HG03565 (cell line): ENCODE measurements at regions not wholly inside any gene's neighbourhood (a gene's known extent, or its start where the extent isn't known, plus 50 kb on each side); places are given as distances from the start of the nearest gene placed in this dataset.
A peak's percentile ranks its signal among the peaks of the same experiment; 100 is the strongest.
"Not testable (repeated sequence)": the region's sequence is repeated elsewhere in the genome, so short reads cannot be mapped to it uniquely, and the experiment has no call there.

Source experiments
- ATAC-seq: cut with Tn5 transposase; IDR thresholded peaks from one replicate; pipeline ENCODE4 v1.9.1; 2021; ENCODE audit warnings: mild to moderate bottlenecking, moderate library complexity; ENCODE audit not compliant: unreplicated experiment

DNA sequence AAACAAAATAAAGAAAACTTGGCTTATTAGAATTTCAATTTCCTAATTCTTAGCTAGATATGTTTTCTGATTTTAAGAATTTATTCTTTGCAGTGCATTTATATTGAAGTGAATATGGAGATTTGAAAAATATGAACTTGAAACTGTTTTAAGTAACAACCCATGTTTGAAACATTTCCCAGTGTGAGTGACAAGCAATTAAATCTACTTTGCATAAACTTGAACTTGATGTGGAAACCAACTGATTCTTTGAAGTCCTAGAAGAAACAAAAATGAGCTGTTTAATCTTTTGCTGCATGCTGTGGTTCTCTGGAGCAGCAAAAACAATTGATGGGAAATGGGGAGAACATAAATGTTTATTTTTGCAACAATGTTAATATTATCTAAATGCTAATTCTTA, 430.2 kb downstream of the ARL4A start:
- ATAC-seq, result no peak

DNA sequence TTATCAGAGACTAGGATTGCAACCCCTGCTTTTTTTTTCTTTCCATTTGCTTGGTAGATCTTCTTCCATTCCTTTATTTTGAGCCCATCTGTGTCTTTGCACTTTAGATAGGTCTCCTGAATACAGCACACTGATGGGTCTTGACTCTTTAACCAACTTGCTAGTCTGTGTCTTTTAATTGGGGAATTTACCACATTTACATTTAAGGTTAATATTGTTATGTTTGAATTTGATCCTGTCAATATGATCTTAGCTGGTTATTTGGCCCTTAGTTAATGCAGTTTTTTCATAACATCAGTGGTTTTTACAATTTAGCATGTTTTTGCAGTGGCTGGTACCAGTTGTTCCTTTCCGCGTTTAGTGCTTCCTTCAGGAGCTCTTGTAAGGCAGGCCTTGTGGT, 437.2 kb downstream of the ARL4A start:
- not testable (repeated sequence) for ATAC-seq

DNA sequence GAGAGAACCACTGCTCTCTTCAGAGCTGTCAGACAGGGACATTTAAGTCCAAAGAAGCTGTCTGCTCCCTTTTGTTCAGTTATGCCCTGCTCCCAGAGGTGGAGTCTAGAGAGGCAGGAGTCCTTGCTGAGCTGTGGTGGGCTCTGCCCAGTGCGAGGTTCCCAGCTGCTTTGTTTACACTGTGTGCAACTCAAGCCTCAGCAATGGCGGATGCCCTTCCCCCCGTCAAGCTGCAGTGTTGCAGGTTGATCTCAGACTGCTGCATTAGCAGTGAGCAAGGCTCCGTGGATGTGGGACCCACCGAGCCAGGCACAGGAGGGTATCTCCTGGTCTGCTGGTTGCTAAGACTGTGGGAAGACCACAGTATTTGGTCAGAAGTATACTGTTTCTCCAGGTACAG, 438.9 kb downstream of the ARL4A start:
- ATAC-seq, result no peak

DNA sequence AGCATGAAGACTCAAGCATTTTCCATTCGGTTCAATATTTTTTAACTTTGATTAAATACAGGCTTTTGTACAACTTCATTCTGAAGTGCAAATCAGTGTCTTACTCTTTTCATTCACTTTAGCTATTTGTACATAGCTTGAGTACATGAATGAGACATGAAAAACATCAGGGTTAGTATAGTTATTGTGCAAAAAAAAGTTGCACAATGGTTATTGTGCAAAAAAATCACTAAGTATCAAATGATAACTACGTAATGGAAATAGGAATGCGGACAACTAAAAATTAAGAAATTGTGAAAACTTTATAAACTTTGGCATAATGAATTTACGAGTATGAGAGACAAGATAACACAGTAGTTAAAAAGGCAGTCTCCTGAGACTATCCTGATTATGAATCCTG, 442.9 kb downstream of the ARL4A start:
- ATAC-seq, result no peak

DNA sequence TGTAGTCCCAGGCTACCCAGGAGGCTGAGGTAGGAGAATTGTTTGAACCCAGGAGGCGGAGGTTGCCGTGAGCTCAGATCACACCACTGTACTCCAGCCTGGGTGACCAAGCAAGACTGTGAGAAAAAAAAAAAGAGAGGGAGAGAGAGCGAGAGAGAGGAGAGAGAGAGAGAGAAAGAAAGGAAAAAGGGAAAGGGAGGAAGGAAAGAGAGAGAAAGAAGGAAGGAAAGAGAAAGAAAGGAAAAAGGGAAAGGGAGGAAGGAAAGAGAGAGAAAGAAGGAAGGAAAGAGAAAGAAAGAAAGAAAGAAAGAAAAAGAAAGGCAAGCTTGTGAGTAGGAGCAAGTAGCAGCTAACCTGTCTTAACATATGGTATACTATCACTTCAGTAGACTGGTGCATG, 443.5 kb downstream of the ARL4A start:
- not testable (repeated sequence) for ATAC-seq

DNA sequence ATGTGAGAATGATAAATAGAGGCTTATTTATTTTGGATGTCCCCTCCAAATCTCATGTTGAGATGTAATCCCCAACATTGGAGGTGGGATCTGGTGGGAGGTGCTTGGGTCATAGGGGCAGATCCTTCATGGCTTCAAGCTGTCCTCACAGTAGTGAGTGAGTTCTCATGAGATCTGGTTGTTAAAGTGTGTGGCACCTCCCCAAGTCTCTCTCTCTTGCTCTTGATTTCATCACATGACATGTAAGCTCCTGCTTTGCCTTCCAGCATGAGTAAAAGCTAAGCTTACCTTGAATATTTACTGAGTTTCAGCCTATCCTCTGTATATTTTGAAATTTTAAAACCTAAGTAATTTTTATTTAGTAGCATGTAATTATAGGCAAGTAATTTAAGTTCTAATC, 444.9 kb downstream of the ARL4A start:
- no peak for ATAC-seq

DNA sequence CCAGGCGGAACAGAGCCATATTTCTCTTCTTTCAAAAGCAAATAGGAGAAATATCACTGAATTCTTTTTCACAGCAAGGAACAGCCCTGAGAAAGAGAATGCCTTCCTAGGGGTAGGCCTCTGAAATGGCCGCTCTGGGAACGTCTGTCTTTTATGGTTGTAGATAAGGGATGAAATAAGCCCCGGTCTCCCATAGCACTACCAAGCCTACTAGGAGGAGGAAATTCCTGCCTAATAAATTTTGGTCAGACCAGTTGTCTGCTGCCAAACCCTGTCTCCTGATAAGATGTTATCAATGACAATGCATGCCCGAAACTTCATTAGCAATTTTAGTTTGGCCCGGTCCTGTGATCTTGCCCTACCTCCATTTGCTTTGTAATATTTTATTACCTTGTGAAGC, 448.9 kb downstream of the ARL4A start:
- not testable (repeated sequence) for ATAC-seq

DNA sequence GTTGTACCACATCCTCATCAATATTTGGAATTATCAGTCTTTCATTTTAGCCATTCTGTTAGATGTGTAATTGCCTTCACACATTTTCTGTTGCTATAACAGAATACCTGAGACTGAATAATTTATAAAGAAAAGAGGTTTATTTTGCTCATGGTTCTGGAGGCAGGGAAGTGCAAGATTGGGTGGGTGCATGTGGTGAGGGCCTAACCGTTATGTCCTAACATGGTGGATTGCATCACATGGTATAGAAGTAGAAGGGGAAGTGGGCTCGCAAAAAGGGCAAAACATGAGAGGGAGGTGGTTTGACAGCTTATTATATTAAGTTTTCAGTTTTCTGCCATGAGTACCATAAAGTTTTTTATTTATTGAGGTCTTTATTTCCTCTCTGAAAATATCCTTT, 452.0 kb downstream of the ARL4A start:
- ATAC-seq, result no peak

DNA sequence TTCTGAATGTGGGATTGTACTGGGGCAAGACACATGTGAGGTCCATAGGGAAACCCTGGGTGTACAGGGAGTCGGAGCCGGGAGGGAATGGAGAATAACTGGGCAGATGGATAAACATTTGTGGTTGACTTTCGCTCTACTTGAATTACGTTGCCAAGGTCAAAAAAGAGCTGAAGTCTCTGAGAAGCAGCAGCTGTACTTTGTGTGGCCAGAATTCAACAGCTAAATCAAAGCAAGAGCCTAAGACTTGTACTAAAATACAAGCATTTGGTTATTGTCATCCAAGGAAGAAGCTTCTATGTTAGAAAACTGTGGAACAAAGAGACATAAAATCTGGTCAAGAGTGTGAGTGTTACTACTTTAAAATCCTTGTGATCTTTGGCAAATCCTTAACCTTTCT, 457.2 kb downstream of the ARL4A start:
- no peak for ATAC-seq

DNA sequence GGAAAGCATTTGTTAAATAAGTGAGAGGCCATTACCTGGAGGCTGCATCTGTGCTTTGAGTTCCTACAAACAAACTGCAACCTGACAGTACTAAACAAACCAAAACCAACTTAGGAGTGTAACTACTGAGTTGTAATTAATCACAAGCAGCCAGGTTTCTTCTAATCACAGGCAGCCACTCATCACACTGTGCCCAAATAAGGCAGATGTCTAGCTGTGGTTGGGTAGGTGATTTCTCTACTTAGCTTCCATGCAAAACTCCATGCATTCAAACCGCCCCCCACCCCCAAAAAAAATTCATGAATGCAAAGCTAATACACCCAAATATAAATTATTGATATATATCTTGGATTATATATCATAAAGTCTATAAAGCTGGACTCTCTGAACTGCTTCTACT, 461.1 kb downstream of the ARL4A start:
- ATAC-seq, result no peak

DNA sequence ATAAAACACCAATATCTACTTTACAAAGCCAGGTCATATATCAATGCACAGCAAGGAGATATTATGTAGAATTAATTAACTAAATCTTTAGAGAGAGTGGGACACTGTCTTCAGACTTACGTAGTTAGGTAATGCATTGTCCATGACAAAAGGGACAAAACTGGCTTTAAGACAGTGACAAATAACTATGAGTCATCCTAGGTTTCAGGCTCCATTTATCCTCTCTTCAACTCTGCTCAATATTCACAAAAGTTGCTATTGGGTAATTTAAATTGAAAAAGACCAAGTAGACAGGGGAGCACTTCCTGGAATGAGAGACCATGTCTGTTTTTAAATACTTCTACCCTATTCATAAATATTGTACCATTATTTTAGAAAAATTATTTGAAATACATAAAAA, 464.5 kb downstream of the ARL4A start:
- no peak for ATAC-seq

DNA sequence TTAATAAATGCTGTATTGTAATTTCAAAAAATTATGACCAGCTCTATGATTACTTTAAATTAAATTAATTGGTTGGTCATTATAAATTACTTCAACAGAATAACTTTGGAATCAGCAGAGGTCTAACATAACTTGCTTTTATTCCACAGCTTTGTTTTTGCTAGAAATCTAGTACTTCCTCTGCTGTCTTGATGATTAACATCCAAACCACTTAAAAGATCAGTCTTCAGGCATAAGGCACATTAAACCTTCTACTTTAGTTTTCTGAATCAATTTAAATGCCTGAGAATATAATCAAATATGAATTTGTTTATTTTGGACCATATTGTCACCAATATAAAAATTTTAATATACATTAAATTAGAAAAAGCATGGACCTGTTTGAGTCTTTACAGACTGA, 465.3 kb downstream of the ARL4A start:
- ATAC-seq, result no peak

DNA sequence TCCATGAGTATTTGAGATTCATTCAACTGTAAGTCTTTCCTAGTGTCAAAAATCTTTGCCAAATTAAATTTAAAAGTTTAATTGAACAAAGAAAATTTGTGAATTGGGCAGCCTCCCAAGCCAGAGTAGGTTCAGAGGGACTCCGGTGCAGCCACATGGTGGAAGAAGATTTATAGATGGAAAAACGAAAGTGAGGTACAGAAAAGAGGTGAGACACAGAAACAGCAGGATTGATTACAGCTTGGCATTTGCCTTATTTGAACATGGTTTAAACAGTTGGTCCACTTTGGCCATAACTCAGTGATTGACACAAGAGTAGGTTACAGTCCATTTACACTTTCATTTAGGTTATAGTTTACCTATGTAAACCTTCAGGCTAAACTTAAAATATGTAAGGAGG, 465.8 kb downstream of the ARL4A start:
- no peak for ATAC-seq

DNA sequence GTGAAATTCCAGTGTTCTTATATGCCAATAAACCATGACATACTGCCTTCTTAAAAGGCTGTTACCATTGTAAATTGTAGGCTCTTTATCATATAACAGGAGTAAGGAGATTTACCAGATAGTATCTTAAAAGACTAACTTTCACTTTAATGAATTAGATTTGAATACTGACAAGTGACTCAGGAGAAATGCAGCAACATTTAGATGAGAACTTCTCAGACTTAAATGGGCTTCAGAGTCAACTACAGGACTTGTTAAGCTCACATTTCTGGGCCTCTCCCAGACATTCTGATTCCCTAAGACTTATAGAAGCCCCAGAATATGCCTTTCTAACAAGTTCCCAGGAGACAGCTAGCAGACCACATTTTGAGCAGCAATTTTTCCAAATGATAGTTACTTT, 466.3 kb downstream of the ARL4A start:
- no peak for ATAC-seq

DNA sequence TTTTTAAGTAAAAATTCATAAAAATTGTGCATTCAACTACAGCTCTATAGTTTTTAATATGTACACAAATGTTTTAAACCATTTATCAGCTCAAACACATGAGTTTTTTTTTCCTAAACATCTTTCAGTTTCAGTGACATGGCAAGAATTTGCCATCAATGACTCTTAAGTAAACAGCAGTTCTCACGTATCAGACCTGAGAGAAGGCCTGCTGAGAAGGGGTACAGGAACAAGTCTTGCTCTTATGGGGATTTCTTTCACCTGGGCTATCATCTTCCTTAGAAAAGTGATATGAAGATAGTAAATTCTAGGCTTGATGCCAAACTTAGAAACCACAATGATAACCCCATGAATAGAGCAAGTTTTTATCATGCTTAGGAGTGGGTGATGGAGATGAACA, 467.8 kb downstream of the ARL4A start:
- no peak for ATAC-seq

DNA sequence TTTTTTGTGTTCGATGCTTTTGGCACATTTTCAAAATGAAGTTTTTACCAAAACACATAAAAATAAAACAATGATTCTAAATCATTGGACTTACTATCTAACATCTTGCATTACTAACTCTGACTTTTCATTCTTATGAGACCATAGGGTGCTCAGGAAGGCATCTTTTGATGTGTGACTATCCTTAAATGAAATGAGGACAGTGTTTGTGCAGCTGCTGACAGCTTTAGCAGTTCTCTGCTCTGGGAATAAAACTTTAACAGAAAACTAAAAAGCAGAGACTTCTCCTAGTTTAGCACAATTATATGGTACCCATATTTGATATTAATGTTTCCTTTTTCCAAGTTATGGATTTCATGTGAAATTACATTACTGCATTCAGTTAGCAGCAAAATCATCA, 471.6 kb downstream of the ARL4A start:
- no peak for ATAC-seq

DNA sequence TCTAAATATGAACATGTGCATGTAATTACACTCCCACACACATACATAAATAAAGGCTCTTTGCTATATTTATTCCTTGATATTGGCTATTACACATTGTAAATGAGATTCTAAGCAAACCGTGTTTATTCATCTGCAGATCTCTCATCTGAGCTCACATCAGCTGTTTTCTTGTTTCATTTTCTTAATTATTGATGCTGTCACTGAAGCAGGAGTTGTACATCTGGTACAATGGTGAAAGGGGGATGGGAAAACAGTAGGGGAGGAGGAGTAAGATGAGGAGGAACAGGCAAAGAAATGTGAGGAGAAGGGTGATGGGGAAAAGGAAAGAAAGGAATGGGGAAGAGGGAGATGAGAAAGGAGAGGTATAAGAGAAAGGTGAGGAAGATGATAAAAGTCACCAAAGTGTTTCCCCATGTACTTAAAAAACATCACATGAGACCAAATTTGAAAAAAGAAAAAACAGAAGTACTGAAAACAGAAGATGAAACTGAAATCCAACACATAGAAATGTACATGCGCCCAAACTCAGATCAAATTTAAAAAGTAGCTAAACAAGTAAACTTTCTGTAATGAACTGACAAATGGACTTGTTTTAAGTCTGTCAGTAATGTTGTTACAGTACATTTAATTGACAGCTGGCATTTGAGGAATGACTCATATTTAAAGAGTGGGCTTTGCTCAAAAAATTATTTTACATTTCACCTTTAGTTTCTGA, 472.2 kb downstream of the ARL4A start:
- ATAC-seq, result peak; percentile 32

DNA sequence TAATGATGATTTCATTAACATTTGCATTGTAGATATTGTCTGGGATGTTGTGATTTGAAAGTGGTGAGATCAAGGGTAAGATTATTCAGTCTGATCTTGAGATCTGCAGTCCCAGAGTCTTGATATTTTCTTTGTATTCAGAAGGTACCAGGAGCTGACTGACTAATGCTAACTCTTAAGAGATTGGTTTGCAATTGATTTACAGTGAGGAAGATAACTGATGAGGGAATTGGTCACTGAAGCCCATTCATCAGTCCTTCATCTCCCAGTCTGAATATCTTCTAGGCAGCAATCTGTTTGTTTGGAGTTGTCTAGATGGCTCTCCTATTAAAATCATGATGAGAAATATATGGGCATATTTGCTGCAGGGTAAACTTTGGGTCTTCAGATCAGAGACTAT, 473.7 kb downstream of the ARL4A start:
- ATAC-seq, result no peak

DNA sequence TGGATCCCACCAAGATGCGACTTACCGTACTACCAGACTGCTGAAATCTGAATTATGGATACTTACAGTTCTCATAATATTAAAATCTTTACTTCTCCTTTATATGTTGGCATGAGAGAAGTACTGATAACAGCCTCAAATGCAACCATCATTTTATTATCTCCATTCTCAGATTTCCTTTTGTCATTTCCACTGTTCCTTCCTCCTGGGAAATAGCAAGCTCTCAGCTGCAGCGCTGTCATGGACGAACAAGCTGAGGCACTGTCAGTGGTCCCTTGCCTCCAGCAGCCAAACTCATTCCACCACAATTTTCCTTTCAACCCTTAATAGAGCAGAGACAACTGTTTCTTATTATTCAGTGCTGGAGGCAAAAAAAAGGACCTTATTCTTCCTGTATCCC, 478.4 kb downstream of the ARL4A start:
- ATAC-seq, result no peak

DNA sequence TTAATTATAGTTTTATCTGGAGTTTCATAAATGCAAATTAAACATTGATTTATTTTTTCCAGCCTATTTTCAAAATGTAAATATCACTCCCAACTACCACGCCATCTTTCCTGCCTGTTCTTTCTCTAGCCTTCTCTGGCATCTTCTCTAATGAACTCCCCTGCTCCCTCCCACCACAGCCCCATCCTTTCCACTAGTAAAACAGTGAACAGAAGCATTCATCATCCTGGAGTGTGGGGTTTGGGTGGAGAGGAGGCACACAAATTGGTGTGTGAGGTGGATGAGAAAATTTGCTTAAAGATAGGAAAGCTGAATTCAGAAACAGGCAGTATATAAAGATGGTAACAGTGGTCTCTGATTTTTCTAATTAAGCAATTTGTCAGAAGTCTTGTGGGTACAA, 479.4 kb downstream of the ARL4A start:
- ATAC-seq, result no peak

DNA sequence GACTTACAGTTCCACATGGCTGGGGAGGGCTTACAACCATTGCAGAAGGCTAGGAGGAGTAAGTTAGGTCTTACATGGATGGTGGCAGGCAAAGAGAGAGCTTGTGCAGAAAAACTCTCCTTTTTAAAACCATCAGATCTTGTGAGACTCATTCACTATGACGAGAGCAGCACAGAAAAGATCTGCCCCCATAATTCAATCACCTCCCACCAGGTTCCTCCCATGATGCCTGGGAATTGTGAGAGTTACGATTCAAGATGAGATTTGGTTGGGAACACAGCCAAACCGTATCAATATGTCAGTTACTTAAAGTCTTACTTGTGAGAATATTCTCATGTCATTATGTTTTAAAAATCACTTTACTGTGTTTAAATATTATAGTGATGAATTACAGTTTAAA, 481.9 kb downstream of the ARL4A start:
- no peak for ATAC-seq

DNA sequence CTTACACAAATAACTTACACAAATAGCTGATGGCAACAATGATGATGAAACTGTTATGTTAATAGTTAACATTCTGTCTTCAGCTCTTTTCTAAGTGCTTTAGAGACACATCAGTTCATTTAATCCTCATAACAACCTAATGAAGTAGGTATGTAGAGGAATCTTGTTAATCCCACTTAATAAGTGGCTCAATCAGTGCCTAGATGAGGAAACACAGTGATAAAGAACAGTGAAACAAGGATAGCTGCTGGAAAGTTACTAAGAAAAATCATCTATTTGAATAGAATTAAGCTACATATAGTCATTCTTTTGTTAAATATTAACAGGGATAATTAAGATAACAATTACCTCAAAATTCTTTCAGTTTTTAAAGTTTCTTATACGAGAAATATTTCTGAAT, 487.6 kb downstream of the ARL4A start:
- ATAC-seq, result no peak

DNA sequence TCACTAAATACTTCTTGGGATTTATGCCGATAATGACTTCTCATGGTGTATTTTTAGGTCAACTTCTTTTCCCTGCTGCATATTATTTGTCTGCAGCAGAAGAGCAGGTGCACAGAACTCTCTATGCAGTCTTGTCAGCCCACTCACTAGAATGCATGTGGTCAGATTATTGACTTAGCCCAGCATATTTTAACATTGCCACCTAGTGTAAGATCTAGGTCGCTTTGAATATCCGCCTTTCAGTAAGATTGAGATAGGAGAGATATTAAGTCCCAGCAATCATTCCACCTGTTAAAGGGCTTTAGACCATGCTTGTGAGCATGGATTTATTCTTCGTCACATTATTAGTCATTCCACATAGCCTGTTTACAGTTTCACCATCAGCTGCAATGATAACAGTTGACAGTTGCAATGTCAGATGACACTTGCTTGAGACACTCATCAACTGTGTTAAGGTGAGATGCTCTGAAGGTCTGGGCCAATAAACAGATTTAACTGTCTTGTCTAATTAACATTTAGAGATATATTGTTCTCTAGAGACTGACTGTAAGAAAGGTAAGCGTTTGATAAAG, 491.7 kb downstream of the ARL4A start:
- ATAC-seq, result no peak
